NCI-H187 treated with DMSO at 0.1 percent for 48 hours (cell line): ENCODE measurements at regions not wholly inside any gene's neighbourhood (a gene's known extent, or its start where the extent isn't known, plus 50 kb on each side); places are given as distances from the start of the nearest gene placed in this dataset.

Experiments
- DNase-seq: peaks from one replicate; lab custom pipeline; 2025; lab: John Stamatoyannopoulos, UW

- no peak for DNase-seq
These were observed 932.8 kb upstream of the SLITRK6 start for GRCh38 chr13:86731987-86732386.

GRCh38 chr13:86737334-86737932 lies 933.7 kb upstream of the SLITRK5 start:
- no peak for DNase-seq

GRCh38 chr13:86741762-86742285 lies 929.3 kb upstream of the SLITRK5 start:
- no peak for DNase-seq

- DNase-seq, result no peak
These were observed 913.8 kb upstream of the SLITRK5 start for GRCh38 chr13:86757236-86757978.

GRCh38 chr13:86758116-86758515 lies 913.1 kb upstream of the SLITRK5 start:
- DNase-seq, result no peak

- no peak for DNase-seq
These were observed 910.6 kb upstream of the SLITRK5 start for GRCh38 chr13:86760620-86761019.

- DNase-seq, result no peak
These were observed 905.7 kb upstream of the SLITRK5 start for GRCh38 chr13:86765462-86765861.

- DNase-seq, result no peak
These were observed 882.6 kb upstream of the SLITRK5 start for GRCh38 chr13:86788616-86789015.

- no peak for DNase-seq
These were observed 879.0 kb upstream of the SLITRK5 start for GRCh38 chr13:86792153-86792651.

GRCh38 chr13:86795858-86796257 lies 875.3 kb upstream of the SLITRK5 start:
- no peak for DNase-seq

- DNase-seq, result no peak
These were observed 860.8 kb upstream of the SLITRK5 start for GRCh38 chr13:86810361-86810760.

GRCh38 chr13:86813198-86813597 lies 858.0 kb upstream of the SLITRK5 start:
- DNase-seq, result no peak

- DNase-seq, result no peak
These were observed 845.8 kb upstream of the SLITRK5 start for GRCh38 chr13:86825410-86825809.

- DNase-seq, result no peak
These were observed 844.9 kb upstream of the SLITRK5 start for GRCh38 chr13:86826232-86826631.

- DNase-seq, result no peak
These were observed 841.1 kb upstream of the SLITRK5 start for GRCh38 chr13:86830046-86830445.

GRCh38 chr13:86831084-86831483 lies 840.1 kb upstream of the SLITRK5 start:
- no peak for DNase-seq

- DNase-seq, result no peak
These were observed 832.6 kb upstream of the SLITRK5 start for GRCh38 chr13:86838411-86839120.

- DNase-seq, result no peak
These were observed 832.0 kb upstream of the SLITRK5 start for GRCh38 chr13:86839221-86839620.

- DNase-seq, result no peak
These were observed 830.6 kb upstream of the SLITRK5 start for GRCh38 chr13:86840250-86841191.

- no peak for DNase-seq
These were observed 829.9 kb upstream of the SLITRK5 start for GRCh38 chr13:86841264-86841663.

- no peak for DNase-seq
These were observed 824.7 kb upstream of the SLITRK5 start for GRCh38 chr13:86846501-86846900.

GRCh38 chr13:86848716-86849115 lies 822.5 kb upstream of the SLITRK5 start:
- DNase-seq, result no peak
